Ovary (tissue), 7 donors: ENCODE measurements at regions not wholly inside any gene's neighbourhood (a gene's known extent, or its start where the extent isn't known, plus 50 kb on each side); places are given as distances from the start of the nearest gene placed in this dataset.

Experiments
- DNase-seq, 5 donors: peaks; one replicate each; pipeline ENCODE4 v3.0.0-alpha.2; 2019 to 2020
- H3K27ac ChIP-seq, 2 donors: fragments of 200-600 bp; one replicate each; pipeline versions ENCODE4 v1.5.1 to v1.8.0; 2019 to 2022
- H3K27me3 ChIP-seq: fragments of 200-600 bp; one replicate; pipeline ENCODE4 v1.8.0; 2022
- H3K36me3 ChIP-seq: fragments of 200-600 bp; sonication (generic); one replicate; pipeline ENCODE4 v1.5.1; 2019
- H3K4me1 ChIP-seq: one replicate; pipeline ENCODE4 v1.8.1; 2013; ENCODE audit warnings: mild to moderate bottlenecking, moderate library complexity; ENCODE audit not compliant: insufficient read depth
- H3K4me3 ChIP-seq: fragments of 200-600 bp; sonication (generic); one replicate; pipeline ENCODE4 v1.5.1; 2017
- H3K9me3 ChIP-seq, 2 donors: fragments of 200-600 bp in 1 of 2; sonication (generic) in 1 of 2; one replicate each; pipeline versions ENCODE4 v1.5.1 to v1.8.1; 2013 to 2019; ENCODE audit warnings: mild to moderate bottlenecking in 1 of 2, moderate library complexity in 1 of 2
- EP300 ChIP-seq: sonication (generic); formaldehyde crosslinking; IDR thresholded peaks from one replicate; pipeline ENCODE4 v1.6.1; 2017; ENCODE audit warnings: antibody characterized with exemption
- POLR2A ChIP-seq: fragments of 450-650 bp; IDR thresholded peaks from one replicate; pipeline ENCODE4 v1.6.1; 2017; ENCODE audit warnings: antibody characterized with exemption, mild to moderate bottlenecking, moderate library complexity
- WGBS, 3 donors: extraction: QIAGEN DNeasy Blood & Tissue Kit in 1 of 3; methylation state at CpG; one replicate each; pipeline versions ENCODE4 v1.1.5 to v1.1.7; 2013 to 2017; 5-methylcytosine and 5-hydroxymethylcytosine counted together
- intact Hi-C, 4 donors: fragments of 100-400 bp; cut with DNase I; formaldehyde crosslinking; loops; one replicate each; pipeline versions ENCODE4 v1.11.0 to v1.15.1; 2022 to 2023
- TF ChIP-seq, protein P1 (sequence below), 3 donors: fragments of 450-650 bp in 2 of 3; fragments of 200-600 bp in 1 of 3; IDR thresholded peaks; one replicate each; pipeline versions ENCODE4 v1.5.1 to v1.8.0; 2016 to 2022; ENCODE audit warnings: antibody characterized with exemption in 3 of 3, mild to moderate bottlenecking in 1 of 3
- donor health status: DM: no; HTN: no; CAD: no; lungs with moderate emphysema.
- donor health status: DM: no; HTN: no; CAD: no.
- donor health status: Bipolar disorder and iron deficiency.
- donor health status: DM: no; HTN: no; CAD: no.
- donor health status: DM: yes; HTN: yes; CAD: no.

- no peak overlapping the region for H3K4me3 ChIP-seq
- TF ChIP-seq EP300 (no peak), POLR2A (no peak)
- TF ChIP-seq, protein P1, sequence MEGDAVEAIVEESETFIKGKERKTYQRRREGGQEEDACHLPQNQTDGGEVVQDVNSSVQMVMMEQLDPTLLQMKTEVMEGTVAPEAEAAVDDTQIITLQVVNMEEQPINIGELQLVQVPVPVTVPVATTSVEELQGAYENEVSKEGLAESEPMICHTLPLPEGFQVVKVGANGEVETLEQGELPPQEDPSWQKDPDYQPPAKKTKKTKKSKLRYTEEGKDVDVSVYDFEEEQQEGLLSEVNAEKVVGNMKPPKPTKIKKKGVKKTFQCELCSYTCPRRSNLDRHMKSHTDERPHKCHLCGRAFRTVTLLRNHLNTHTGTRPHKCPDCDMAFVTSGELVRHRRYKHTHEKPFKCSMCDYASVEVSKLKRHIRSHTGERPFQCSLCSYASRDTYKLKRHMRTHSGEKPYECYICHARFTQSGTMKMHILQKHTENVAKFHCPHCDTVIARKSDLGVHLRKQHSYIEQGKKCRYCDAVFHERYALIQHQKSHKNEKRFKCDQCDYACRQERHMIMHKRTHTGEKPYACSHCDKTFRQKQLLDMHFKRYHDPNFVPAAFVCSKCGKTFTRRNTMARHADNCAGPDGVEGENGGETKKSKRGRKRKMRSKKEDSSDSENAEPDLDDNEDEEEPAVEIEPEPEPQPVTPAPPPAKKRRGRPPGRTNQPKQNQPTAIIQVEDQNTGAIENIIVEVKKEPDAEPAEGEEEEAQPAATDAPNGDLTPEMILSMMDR (IDR thresholded peaks at IDR 0.05), result no peak
- no peaks in the 10 kb centered on the region for H3K4me1 ChIP-seq
- intact Hi-C loops, result no loop called here
- H3K27ac ChIP-seq, result no peak overlapping the region
- H3K36me3 ChIP-seq, result no peaks in the 10 kb centered on the region
- no peak for DNase-seq
- H3K9me3 ChIP-seq, result no peaks in the 10 kb centered on the region
- no peaks in the 10 kb centered on the region for H3K27me3 ChIP-seq
Observed at GRCh38 chr1:79848316-79848715, 841.8 kb upstream of the ADGRL4 start.

DNA sequence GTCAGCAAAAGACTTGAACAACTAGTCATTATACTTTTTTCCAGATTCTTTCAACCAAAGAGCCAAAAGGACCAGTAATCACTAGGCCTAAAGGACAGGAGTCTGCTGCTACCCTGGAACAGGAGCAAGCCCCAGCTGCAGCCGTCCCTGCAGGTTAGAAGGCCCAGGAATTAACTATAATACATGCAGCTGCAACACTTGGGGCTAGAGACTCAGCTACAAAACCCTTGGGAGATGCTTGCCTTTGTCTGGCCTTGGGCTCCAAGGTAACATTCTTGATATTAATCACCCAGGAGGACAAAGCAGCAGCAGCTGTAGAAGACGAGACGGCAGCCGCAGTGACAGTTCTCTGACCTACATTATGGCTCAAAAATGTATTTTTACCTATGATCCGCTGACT is 841.2 kb upstream of the ADGRL4 start:
- no peak overlapping the region for H3K4me3 ChIP-seq
- 50 to 59% (median 54%) methylated on average over 5 of the region's 5 CpGs for WGBS, 3 donors
- H3K27me3 ChIP-seq, result no peaks in the 10 kb centered on the region
- H3K4me1 ChIP-seq, result no peaks in the 10 kb centered on the region
- H3K36me3 ChIP-seq, result no peaks in the 10 kb centered on the region
- TF ChIP-seq EP300 (no peak), POLR2A (no peak)
- TF ChIP-seq, protein P1 (IDR thresholded peaks at IDR 0.05), result no peak
- DNase-seq, result peak in 1 of 5 donors; percentile 11
- intact Hi-C loops, result no loop called here
- H3K9me3 ChIP-seq, result no peaks in the 10 kb centered on the region
- H3K27ac ChIP-seq, result no peak overlapping the region

DNA sequence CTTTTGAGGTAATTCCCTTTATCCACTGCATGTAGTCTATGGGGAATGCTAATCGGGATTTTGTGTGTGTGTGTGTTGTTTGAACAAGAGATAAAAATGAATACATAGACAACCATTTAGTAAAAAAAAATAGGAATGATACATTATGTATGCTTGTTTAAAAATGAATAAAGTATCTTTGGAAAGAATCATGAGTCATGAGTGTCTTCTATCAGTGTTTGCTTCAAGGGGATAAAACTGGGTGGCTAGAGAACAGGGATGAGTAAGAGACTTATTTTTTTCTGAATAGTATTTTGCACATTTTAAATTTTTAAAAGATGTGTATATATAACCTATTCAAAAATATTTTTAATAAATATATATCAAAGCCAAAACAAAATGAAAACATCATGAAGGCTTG is 839.4 kb upstream of the ADGRL4 start:
- Histone ChIP-seq H3K9me3 (no peaks in the 10 kb centered on the region), H3K4me1 (no peaks in the 10 kb centered on the region), H3K4me3 (no peak overlapping the region), H3K27ac (no peak overlapping the region), H3K36me3 (no peaks in the 10 kb centered on the region), H3K27me3 (no peaks in the 10 kb centered on the region)
- DNase-seq, result no peak
- TF ChIP-seq EP300 (no peak), POLR2A (no peak)
- TF ChIP-seq, protein P1 (IDR thresholded peaks at IDR 0.05), result no peak
- 18 to 34% (median 20%) methylated on average over 1 of the region's 1 CpG for WGBS, 3 donors
- intact Hi-C loops, result no loop called here

GRCh38 chr1:79842811-79843210 is 836.3 kb upstream of the ADGRL4 start:
- intact Hi-C loops, result no loop called here
- 91 to 96% (median 94%) methylated on average over 4 of the region's 4 CpGs for WGBS, 3 donors
- no peaks in the 10 kb centered on the region for H3K4me1 ChIP-seq
- H3K27ac ChIP-seq, result no peak overlapping the region
- H3K27me3 ChIP-seq, result no peaks in the 10 kb centered on the region
- no peak for DNase-seq
- no peaks in the 10 kb centered on the region for H3K36me3 ChIP-seq
- TF ChIP-seq EP300 (no peak), POLR2A (no peak)
- H3K9me3 ChIP-seq, result no peaks in the 10 kb centered on the region
- no peak overlapping the region for H3K4me3 ChIP-seq

DNA sequence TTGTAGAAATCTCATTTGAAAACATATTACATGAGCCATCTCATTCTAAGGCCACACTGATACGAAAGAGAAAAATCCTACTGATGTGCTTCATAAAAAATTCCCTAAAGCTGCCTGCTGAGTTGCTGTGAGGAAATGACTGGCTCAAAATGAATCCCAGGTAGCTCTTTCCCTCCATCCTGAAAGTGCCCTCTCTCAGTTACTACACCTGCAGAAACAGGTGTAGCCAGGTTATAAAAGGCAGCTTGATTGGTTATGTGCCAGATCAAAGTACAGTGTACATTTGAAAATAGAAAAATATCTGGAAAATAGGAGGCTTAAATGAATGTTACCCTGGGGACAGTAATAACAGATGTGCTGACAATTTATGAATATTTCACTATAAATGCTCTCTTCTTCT is 833.4 kb upstream of the ADGRL4 start:
- WGBS, 3 donors, result 91 to 96% (median 91%) methylated on average over 1 of the region's 1 CpG
- intact Hi-C loops, result no loop called here
- H3K27ac ChIP-seq, result no peak overlapping the region
- H3K9me3 ChIP-seq, result no peaks in the 10 kb centered on the region
- no peaks in the 10 kb centered on the region for H3K27me3 ChIP-seq
- TF ChIP-seq EP300 (no peak), POLR2A (no peak)
- TF ChIP-seq, protein P1 (IDR thresholded peaks at IDR 0.05), result no peak
- H3K36me3 ChIP-seq, result no peaks in the 10 kb centered on the region
- H3K4me1 ChIP-seq, result no peaks in the 10 kb centered on the region
- no peak overlapping the region for H3K4me3 ChIP-seq
- DNase-seq, result no peak
